ENCODE measurements at regions not wholly inside any gene's neighbourhood (a gene's known extent, or its start where the extent isn't known, plus 50 kb on each side); places are given as distances from the start of the nearest gene placed in this dataset.
"Not testable (repeated sequence)": the region's sequence is repeated elsewhere in the genome, so short reads cannot be mapped to it uniquely, and the experiment has no call there.

GRCh38 chr5:119750887-119751733, 121.8 kb downstream of the FAM170A start:
- no peak for DNase-seq (ENCODE audit: low read depth)
- TF ChIP-seq MYC (IDR thresholded peaks at IDR 0.05; ENCODE audit: low read depth, low read length): no peak
- H3K4me3 ChIP-seq (ENCODE audit: low read depth, low read length): no peak overlapping the region

GRCh38 chr5:119751734-119752094, 122.4 kb downstream of the FAM170A start:
- no peak overlapping the region for H3K4me3 ChIP-seq (ENCODE audit: low read depth, low read length)
- TF ChIP-seq CTCF (IDR thresholded peaks at IDR 0.05; ENCODE audit: low read depth, low read length) (no peak), POLR2A (IDR thresholded peaks at IDR 0.05; ENCODE audit: extremely low read depth, insufficient read length) (no peak), MYC (IDR thresholded peaks at IDR 0.05; ENCODE audit: low read depth, low read length) (no peak), MAX (IDR thresholded peaks at IDR 0.05; ENCODE audit: low read depth, low read length) (no peak)
- no peak for DNase-seq (ENCODE audit: low read depth)

GRCh38 chr5:119752921-119753886, 123.8 kb downstream of the FAM170A start:
- TF ChIP-seq POLR2A (IDR thresholded peaks at IDR 0.05; ENCODE audit: extremely low read depth, insufficient read length) (no peak), MYC (IDR thresholded peaks at IDR 0.05; ENCODE audit: low read depth, low read length) (no peak), CTCF (IDR thresholded peaks at IDR 0.05; ENCODE audit: low read depth, low read length) (no peak), MAX (IDR thresholded peaks at IDR 0.05; ENCODE audit: low read depth, low read length) (no peak)

GRCh38 chr5:119754825-119755224, 125.5 kb downstream of the FAM170A start:
- DNase-seq (ENCODE audit: low read depth); H3K4me3 ChIP-seq (ENCODE audit: low read depth, low read length): not testable (repeated sequence)

More at GRCh38 chr5:119752921-119753886, 123.8 kb downstream of the FAM170A start:
- H3K4me3 ChIP-seq (ENCODE audit: low read depth, low read length): no peak overlapping the region
- peak; percentile 17 for DNase-seq (ENCODE audit: low read depth)

GRCh38 chr5:119757276-119757675, 127.9 kb downstream of the FAM170A start:
- no peak overlapping the region for H3K4me3 ChIP-seq (ENCODE audit: low read depth, low read length)
- TF ChIP-seq MYC (IDR thresholded peaks at IDR 0.05; ENCODE audit: low read depth, low read length): no peak
- no peak for TF ChIP-seq POLR2A (IDR thresholded peaks at IDR 0.05; ENCODE audit: extremely low read depth, insufficient read length)
- TF ChIP-seq CTCF (IDR thresholded peaks at IDR 0.05; ENCODE audit: low read depth, low read length): no peak
- no peak for TF ChIP-seq MAX (IDR thresholded peaks at IDR 0.05; ENCODE audit: low read depth, low read length)
- DNase-seq (ENCODE audit: low read depth): no peak

GRCh38 chr5:119769695-119770693, 140.6 kb downstream of the FAM170A start:
- H3K4me3 ChIP-seq (ENCODE audit: low read depth, low read length); DNase-seq (ENCODE audit: low read depth): not testable (repeated sequence)

- not testable (repeated sequence) for H3K4me3 ChIP-seq (ENCODE audit: low read depth, low read length)
Observed at GRCh38 chr5:119780145-119780544, 150.8 kb downstream of the FAM170A start.

More at GRCh38 chr5:119780145-119780544, 150.8 kb downstream of the FAM170A start:
- DNase-seq (ENCODE audit: low read depth): not testable (repeated sequence)

Measured in NB4 (cell line).